ENCODE measurements at regions not wholly inside any gene's neighbourhood (a gene's known extent, or its start where the extent isn't known, plus 50 kb on each side); places are given as distances from the start of the nearest gene placed in this dataset.

GRCh38 chr13:47211106-47211505, 314.3 kb upstream of the HTR2A start:
- Histone ChIP-seq H3K27me3 (ENCODE audit: control insufficient read depth, extremely low read depth, insufficient read depth, low read length) (no peaks in the 10 kb centered on the region), H3K9me1 (ENCODE audit: control insufficient read depth, extremely low read depth, insufficient read depth, low read length) (no peaks in the 10 kb centered on the region), H2AFZ (ENCODE audit: control insufficient read depth, low read length) (peak overlapping the region; percentile 38), H3K79me2 (ENCODE audit: control insufficient read depth, insufficient read depth, low read length) (no peaks in the 10 kb centered on the region), H3K9me3 (ENCODE audit: control insufficient read depth, low read depth, low read length) (no peaks in the 10 kb centered on the region), H4K20me1 (ENCODE audit: control insufficient read depth, extremely low read depth, insufficient read depth, low read length) (no peaks in the 10 kb centered on the region), H3K4me2 (ENCODE audit: control insufficient read depth, extremely low read depth, insufficient read depth, low read depth, low read length) (peak overlapping the region; percentile 17), H3K36me3 (ENCODE audit: control insufficient read depth in 2 of 2, extremely low read depth in 1 of 2, insufficient read depth in 2 of 2, low read length in 2 of 2) (no peaks in the 10 kb centered on the region), H3K4me3 (ENCODE audit: control insufficient read depth in 2 of 3, extremely low read depth in 1 of 3, insufficient read depth in 2 of 3, low read depth in 1 of 3, low read length in 3 of 3) (no peak overlapping the region), H3K9ac (ENCODE audit: control insufficient read depth, extremely low read depth, insufficient read depth, low read length) (no peak overlapping the region), H3K27ac (ENCODE audit: control insufficient read depth, insufficient read depth, low read length) (no peak overlapping the region), H3K4me1 (ENCODE audit: control insufficient read depth, extremely low read depth, insufficient read depth, low read length) (peaks cover 13% of the 10 kb centered on the region)
- DNase-seq (ENCODE audit: low read depth, low spot score) (no peak), FAIRE-seq (peak; percentile 91)
- TF ChIP-seq CTCF (optimal IDR thresholded peaks at IDR 0.05 in 1 of 3, IDR thresholded peaks at IDR 0.05 in 1 of 3, conservative IDR thresholded peaks at IDR 0.05 in 1 of 3; ENCODE audit: extremely low read depth in 1 of 3, insufficient read depth in 2 of 3, low read length in 3 of 3) (no peak), EZH2 (IDR thresholded peaks at IDR 0.05; ENCODE audit: low read length) (no peak)
- dilution Hi-C loops (cut with MboI; ENCODE audit: extremely low pct_ligation_motif_present, low sequenced_read_pairs): no loop called here

- DNase-seq (ENCODE audit: low read depth, low spot score): no peak
- Histone ChIP-seq H3K27ac (ENCODE audit: control insufficient read depth, insufficient read depth, low read length) (no peak overlapping the region), H3K9me3 (ENCODE audit: control insufficient read depth, low read depth, low read length) (no peaks in the 10 kb centered on the region), H4K20me1 (ENCODE audit: control insufficient read depth, extremely low read depth, insufficient read depth, low read length) (no peaks in the 10 kb centered on the region), H3K9me1 (ENCODE audit: control insufficient read depth, extremely low read depth, insufficient read depth, low read length) (no peaks in the 10 kb centered on the region), H3K9ac (ENCODE audit: control insufficient read depth, extremely low read depth, insufficient read depth, low read length) (no peak overlapping the region), H3K27me3 (ENCODE audit: control insufficient read depth, extremely low read depth, insufficient read depth, low read length) (no peaks in the 10 kb centered on the region), H2AFZ (ENCODE audit: control insufficient read depth, low read length) (no peak overlapping the region), H3K4me2 (ENCODE audit: control insufficient read depth, extremely low read depth, insufficient read depth, low read depth, low read length) (no peak overlapping the region), H3K36me3 (ENCODE audit: control insufficient read depth in 2 of 2, extremely low read depth in 1 of 2, insufficient read depth in 2 of 2, low read length in 2 of 2) (no peaks in the 10 kb centered on the region), H3K4me3 (ENCODE audit: control insufficient read depth in 2 of 3, extremely low read depth in 1 of 3, insufficient read depth in 2 of 3, low read depth in 1 of 3, low read length in 3 of 3) (no peak overlapping the region), H3K79me2 (ENCODE audit: control insufficient read depth, insufficient read depth, low read length) (no peaks in the 10 kb centered on the region), H3K4me1 (ENCODE audit: control insufficient read depth, extremely low read depth, insufficient read depth, low read length) (peaks cover 2% of the 10 kb centered on the region)
- TF ChIP-seq EZH2 (IDR thresholded peaks at IDR 0.05; ENCODE audit: low read length) (no peak), CTCF (optimal IDR thresholded peaks at IDR 0.05 in 1 of 3, IDR thresholded peaks at IDR 0.05 in 1 of 3, conservative IDR thresholded peaks at IDR 0.05 in 1 of 3; ENCODE audit: extremely low read depth in 1 of 3, insufficient read depth in 2 of 3, low read length in 3 of 3) (no peak)
- no peak for FAIRE-seq
- dilution Hi-C loops (cut with MboI; ENCODE audit: extremely low pct_ligation_motif_present, low sequenced_read_pairs): no loop called here
These were observed 309.3 kb upstream of the HTR2A start for GRCh38 chr13:47206111-47206510.
